Ishikawa (cell line): ENCODE measurements at regions not wholly inside any gene's neighbourhood (a gene's known extent, or its start where the extent isn't known, plus 50 kb on each side); places are given as distances from the start of the nearest gene placed in this dataset.

Experiments used
- CEBPB ChIP-seq: IDR thresholded peaks from 2 replicates; pipeline ENCODE4 v1.6.1; 2012
- EGR1 ChIP-seq: IDR thresholded peaks from 2 replicates; pipeline ENCODE4 v1.6.1; 2012
- EP300 ChIP-seq: IDR thresholded peaks from 2 replicates; pipeline ENCODE4 v1.6.1; 2012; ENCODE audit warnings: borderline replicate concordance
- MAX ChIP-seq: IDR thresholded peaks from 2 replicates; pipeline ENCODE4 v1.6.1; 2012
- RAD21 ChIP-seq: IDR thresholded peaks from 2 replicates; pipeline ENCODE4 v1.6.1; 2012; ENCODE audit warnings: low read depth
- REST ChIP-seq: IDR thresholded peaks from 2 replicates; pipeline ENCODE4 v1.6.1; 2012; ENCODE audit warnings: low read depth, mild to moderate bottlenecking
- TAF1 ChIP-seq: IDR thresholded peaks from 2 replicates; pipeline ENCODE4 v1.6.1; 2012; ENCODE audit warnings: low read depth, mild to moderate bottlenecking
- TCF12 ChIP-seq: IDR thresholded peaks from 2 replicates; pipeline ENCODE4 v1.6.1; 2012; ENCODE audit warnings: low read depth
- TEAD4 ChIP-seq: IDR thresholded peaks from 2 replicates; pipeline ENCODE4 v1.6.1; 2012
- ZBTB7A ChIP-seq: IDR thresholded peaks from 2 replicates; pipeline ENCODE4 v1.6.1; 2012; ENCODE audit warnings: low read depth

GRCh38 chr2:76478266-76479035 lies 767.7 kb upstream of the GCFC2 start:
- TF ChIP-seq CEBPB (no peak), RAD21 (no peak), TEAD4 (no peak), REST (no peak), EP300 (no peak), ZBTB7A (no peak), MAX (no peak), TCF12 (no peak), EGR1 (no peak), TAF1 (no peak)
